ENCODE measurements at regions not wholly inside any gene's neighbourhood (a gene's known extent, or its start where the extent isn't known, plus 50 kb on each side); places are given as distances from the start of the nearest gene placed in this dataset.

GRCh38 chr3:117135207-117135606, 425.6 kb downstream of the TUSC7 start (continued):
- no peak for TF ChIP-seq POLR2AphosphoS5 (IDR thresholded peaks at IDR 0.05; ENCODE audit: low read depth)
- TF ChIP-seq STAT1 (IDR thresholded peaks at IDR 0.05; ENCODE audit: unreplicated experiment), result no peak
- no peak for TF ChIP-seq ZNF114 (CRISPR knock-in tag; IDR thresholded peaks at IDR 0.05)
- TF ChIP-seq REST (IDR thresholded peaks at IDR 0.05; ENCODE audit: unreplicated experiment), result no peak
- no peak for TF ChIP-seq EZH2 (IDR thresholded peaks at IDR 0.05; ENCODE audit: low read depth, unreplicated experiment)
- no peak for TF ChIP-seq JUNB (IDR thresholded peaks at IDR 0.05; ENCODE audit: unreplicated experiment)

GRCh38 chr3:117136003-117136402, 426.4 kb downstream of the TUSC7 start:
- ATAC-seq (no peak), DNase-seq (ENCODE audit: low spot score) (no peak)
- H3K27ac ChIP-seq (ENCODE audit: low read depth), result no peak overlapping the region
- H3K79me2 ChIP-seq (replicated peaks; ENCODE audit: insufficient read depth), result no peaks in the 10 kb centered on the region
- Mint-ChIP-seq H3K4me1 (no peaks in the 10 kb centered on the region; the same call in 2 of the 3 replicates), H3K27me3 (ENCODE audit: insufficient read depth, low read depth, poor library complexity) (no peaks in the 10 kb centered on the region), H3K27ac (no peak overlapping the region), H3K4me3 (no peak overlapping the region), H3K9me3 (0 out of 3 replicates have a peak, but pooled peaks cover 2% of the 10 kb centered on the region), H3K36me3 (ENCODE audit: low read depth) (no peaks in the 10 kb centered on the region)
- no peaks in the 10 kb centered on the region for H3K4me1 ChIP-seq (ENCODE audit: insufficient read depth)
- H2AFZ ChIP-seq, result no peak overlapping the region
- no peaks in the 10 kb centered on the region for H4K20me1 ChIP-seq (replicated peaks; ENCODE audit: insufficient read depth)
- H3K4me3 ChIP-seq, result no peak overlapping the region
- no peaks in the 10 kb centered on the region for H3K27me3 ChIP-seq (ENCODE audit: insufficient read depth)
- H3K36me3 ChIP-seq (ENCODE audit: insufficient read depth), result no peaks in the 10 kb centered on the region
- H3K4me2 ChIP-seq, result no peak overlapping the region
- H3F3A ChIP-seq (replicated peaks; ENCODE audit: low read depth), result no peaks in the 10 kb centered on the region
- H3K9me2 ChIP-seq (ENCODE audit: insufficient read depth), result no peaks in the 10 kb centered on the region; the same call in none of the 2 replicates
- no peak for TF ChIP-seq NANOG (IDR thresholded peaks at IDR 0.05; ENCODE audit: borderline replicate concordance)
- TF ChIP-seq POLR2AphosphoS5 (IDR thresholded peaks at IDR 0.05; ENCODE audit: low read depth), result no peak
- TF ChIP-seq REST (IDR thresholded peaks at IDR 0.05; ENCODE audit: unreplicated experiment), result no peak
- TF ChIP-seq CTCF (conservative IDR thresholded peaks at IDR 0.05; ENCODE audit: low read depth in 2 of 2), result no peak
- TF ChIP-seq JUNB (IDR thresholded peaks at IDR 0.05; ENCODE audit: unreplicated experiment), result no peak
- no peak for TF ChIP-seq ETS1 (IDR thresholded peaks at IDR 0.05)
- no peak for TF ChIP-seq ZNF114 (CRISPR knock-in tag; IDR thresholded peaks at IDR 0.05)
- TF ChIP-seq EZH2 (IDR thresholded peaks at IDR 0.05; ENCODE audit: low read depth, unreplicated experiment), result no peak
- no peak for TF ChIP-seq ZNF331 (CRISPR knock-in tag; IDR thresholded peaks at IDR 0.05; ENCODE audit: low read depth)
- TF ChIP-seq STAT1 (IDR thresholded peaks at IDR 0.05; ENCODE audit: unreplicated experiment), result no peak

All from GM23338 (cell line).